HepG2 (cell line): ENCODE measurements at regions not wholly inside any gene's neighbourhood (a gene's known extent, or its start where the extent isn't known, plus 50 kb on each side); places are given as distances from the start of the nearest gene placed in this dataset.

Experiments used
- ATAC-seq: fragments of 200-7000 bp; cut with Tn5 transposase; 3 replicates; pipeline ENCODE4 v1.9.1; 2020; ENCODE audit warnings: mild to moderate bottlenecking, moderate library complexity
- BruUV-seq: library from RNA; stranded (reverse); fragments of 400-500 nt; replicated peaks from 2 replicates; lab custom pipeline; 2021; lab: Mats Ljungman, UMichigan
- CTCF ChIA-PET: fragments of 300-600 bp; formaldehyde crosslinking; extraction: SDS; loops from one replicate; lab custom pipeline; 2021; ENCODE audit warnings: low total read pairs, inconsistent platforms, low intra/inter-chr PET ratio; lab: Yijun Ruan, JAX
- POLR2A ChIA-PET: fragments of 350-600 bp; sonication (Branson Sonifier 250); formaldehyde crosslinking; loops from one replicate; lab custom pipeline; 2020; ENCODE audit warnings: antibody characterized with exemption, inconsistent platforms; lab: Yijun Ruan, JAX
- DNase-seq: peaks from one replicate; pipeline ENCODE4 v3.0.0-alpha.2; 2015; ENCODE audit warnings: low spot score
- FAIRE-seq: peaks from 3 replicates; lab custom pipeline; 2011; peaks lifted over from hg19 to GRCh38; lab: Jason Lieb, UNC
- H2AFZ ChIP-seq: one replicate; pipeline ENCODE4 v1.6.1; 2011; ENCODE audit warnings: low read length, inconsistent platforms
- H3K27ac ChIP-seq: fragments of 300-600 bp; 3 replicates; pipeline ENCODE4 v1.8.0; 2011; ENCODE audit warnings: mixed run types, mild to moderate bottlenecking, mixed read lengths, low read length, inconsistent platforms; ENCODE audit not compliant: insufficient read depth; ENCODE audit errors: extremely low read length
- H3K27me3 ChIP-seq, 2 experiments: fragments of 200-600 bp in 1 of 2; 2 replicates in 1 of 2; 3 replicates in 1 of 2; pipeline versions ENCODE4 v1.6.0 to v1.8.0; 2011; ENCODE audit warnings: low read length in 2 of 2, mild to moderate bottlenecking in 2 of 2, moderate library complexity in 2 of 2, inconsistent platforms in 1 of 2; ENCODE audit not compliant: insufficient read depth in 2 of 2, control insufficient read depth in 1 of 2
- H3K36me3 ChIP-seq, 2 experiments: fragments of 200-600 bp in 1 of 2; replicated peaks in 1 of 2; 2 replicates in 1 of 2; 3 replicates in 1 of 2; pipeline versions ENCODE4 v1.5.1 to v1.8.0; 2011; ENCODE audit warnings: low read length in 2 of 2, inconsistent platforms in 1 of 2; ENCODE audit not compliant: insufficient read depth in 2 of 2, control insufficient read depth in 1 of 2
- H3K4me1 ChIP-seq: 2 replicates; pipeline ENCODE4 v1.5.1; 2012; ENCODE audit warnings: low read length, inconsistent platforms; ENCODE audit not compliant: insufficient read depth
- H3K4me2 ChIP-seq: 2 replicates; pipeline ENCODE4 v1.6.0; 2011; ENCODE audit warnings: low read depth, low read length, inconsistent platforms
- H3K4me3 ChIP-seq, 3 experiments: fragments of 200-600 bp in 1 of 3; sonication (generic), shearing (Covaris generic) in 1 of 3; replicated peaks in 1 of 3; 2 replicates each; pipeline ENCODE4 v1.5.1; 2011 to 2016; ENCODE audit warnings: low read length in 3 of 3, inconsistent platforms in 2 of 3, low read depth in 2 of 3, mild to moderate bottlenecking in 2 of 3, control low read depth in 1 of 3, mixed read lengths in 1 of 3; ENCODE audit not compliant: insufficient read depth in 1 of 3
- H3K79me2 ChIP-seq: one replicate; pipeline ENCODE4 v1.6.1; 2011; ENCODE audit warnings: low read length, inconsistent platforms; ENCODE audit not compliant: insufficient read depth
- H3K9ac ChIP-seq: 2 replicates; pipeline ENCODE4 v1.6.0; 2011; ENCODE audit warnings: mild to moderate bottlenecking, low read depth, low read length, inconsistent platforms; ENCODE audit not compliant: insufficient read depth
- H3K9me3 ChIP-seq: 2 replicates; pipeline ENCODE4 v1.5.1; 2012; ENCODE audit warnings: mild to moderate bottlenecking, low read length
- H4K20me1 ChIP-seq: 2 replicates; pipeline ENCODE4 v1.6.0; 2011; ENCODE audit warnings: inconsistent platforms, mild to moderate bottlenecking, low read length, moderate library complexity; ENCODE audit not compliant: insufficient read depth
- ELF1 ChIP-seq: sonication (generic); formaldehyde crosslinking; IDR thresholded peaks from 2 replicates; pipeline ENCODE4 v1.4.0; 2020; ENCODE audit warnings: missing genetic modification reagents
- FOXP4 ChIP-seq: sonication (generic); formaldehyde crosslinking; IDR thresholded peaks from 2 replicates; pipeline ENCODE4 v1.4.0; 2020; ENCODE audit warnings: missing genetic modification reagents
- GMEB1 ChIP-seq: sonication (generic); formaldehyde crosslinking; IDR thresholded peaks from 2 replicates; pipeline ENCODE4 v1.5.1; 2020; ENCODE audit warnings: missing genetic modification reagents, mild to moderate bottlenecking, borderline replicate concordance
- HCFC1 ChIP-seq: fragments of 150-350 bp; IDR thresholded peaks from 2 replicates; pipeline ENCODE4 v1.6.1; 2014; ENCODE audit warnings: low read depth, low read length
- KDM3A ChIP-seq: IDR thresholded peaks from 2 replicates; pipeline ENCODE4 v1.6.1; 2018; ENCODE audit warnings: low read depth, missing compliant biosample characterization
- KLF15 ChIP-seq: sonication (generic); formaldehyde crosslinking; IDR thresholded peaks from 2 replicates; pipeline ENCODE4 v1.8.1; 2023; ENCODE audit warnings: borderline replicate concordance, mild to moderate bottlenecking, inconsistent platforms, missing genetic modification reagents, mixed read lengths
- TBL1XR1 ChIP-seq: fragments of 150-350 bp; IDR thresholded peaks from 2 replicates; pipeline ENCODE4 v1.6.1; 2014; ENCODE audit warnings: borderline replicate concordance, low read length; ENCODE audit not compliant: partially characterized antibody
- ZBTB26 ChIP-seq: IDR thresholded peaks from 2 replicates; pipeline ENCODE4 v1.6.1; 2016; ENCODE audit warnings: missing compliant biosample characterization, missing genetic modification reagents, borderline replicate concordance
- ZNF3 ChIP-seq: IDR thresholded peaks from 2 replicates; pipeline ENCODE4 v1.7.0; 2017; ENCODE audit warnings: inconsistent platforms
- ZNF431 ChIP-seq: sonication (generic); formaldehyde crosslinking; IDR thresholded peaks from 2 replicates; pipeline ENCODE4 v1.9.0; 2022; ENCODE audit warnings: missing genetic modification reagents, low read depth, mild to moderate bottlenecking, borderline replicate concordance
- ZNF44 ChIP-seq: sonication (generic); formaldehyde crosslinking; IDR thresholded peaks from 2 replicates; pipeline ENCODE4 v1.5.1; 2020; ENCODE audit warnings: mild to moderate bottlenecking, missing genetic modification reagents
- ZNF556 ChIP-seq: sonication (generic); formaldehyde crosslinking; IDR thresholded peaks from 2 replicates; pipeline ENCODE4 v1.4.0; 2020; ENCODE audit warnings: mild to moderate bottlenecking, missing genetic modification reagents, borderline replicate concordance
- WGBS: methylation state at CpG from one replicate; pipeline ENCODE4 v1.1.6; 2017; ENCODE audit warnings: low lambda C conversion rate; 5-methylcytosine and 5-hydroxymethylcytosine counted together
- in situ Hi-C: cut with HindIII; loops from 2 replicates; pipeline ENCODE4 v1.10.0; 2017; ENCODE audit warnings: low pct_unique_long_range_greater_than_20kb; ENCODE audit not compliant: extremely low pct_ligation_motif_present
- intact Hi-C: fragments of 100-400 bp; cut with micrococcal nuclease; formaldehyde crosslinking; loops from one replicate; pipeline ENCODE4 v1.10.0; 2022; ENCODE audit not compliant: unreplicated experiment
- TF ChIP-seq, protein P1 (sequence below): IDR thresholded peaks from 2 replicates; pipeline ENCODE4 v1.6.1; 2016; ENCODE audit warnings: mild to moderate bottlenecking, missing biosample characterization, missing genetic modification reagents

DNA sequence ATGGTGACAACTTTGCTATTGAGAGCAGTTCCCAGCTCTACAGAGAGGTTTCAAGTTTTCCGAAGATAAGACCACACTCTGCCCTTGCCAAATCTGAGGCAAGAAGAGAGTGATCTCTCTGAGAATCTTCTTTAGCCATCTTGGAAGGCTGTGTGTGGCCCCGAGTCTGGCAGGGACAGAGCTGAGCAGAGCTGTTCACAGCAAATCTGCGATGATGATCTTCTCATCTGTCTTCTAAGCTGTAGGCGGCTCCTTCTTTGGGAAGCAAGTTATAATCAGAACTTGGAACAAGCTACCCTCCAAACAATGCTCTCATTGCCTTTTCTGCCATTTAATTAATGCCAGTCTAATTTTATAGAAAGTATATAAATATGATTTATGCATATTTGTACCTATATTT is 379.0 kb upstream of the MEF2C start:
- DNase-seq, result no peak
- no peaks in the 10 kb centered on the region for H4K20me1 ChIP-seq
- no peak for TF ChIP-seq ZNF431 (CRISPR knock-in tag)
- TF ChIP-seq KDM3A (CRISPR knock-in tag), result no peak
- no peak for TF ChIP-seq TBL1XR1
- no peak for TF ChIP-seq GMEB1 (CRISPR knock-in tag)
- no peak for TF ChIP-seq KLF15 (CRISPR knock-in tag)
- TF ChIP-seq, all 625 proteins: peak for 0
- 33% methylated on average over 1 of the region's 4 CpGs for WGBS
- CTCF ChIA-PET, result no interaction called here
- BruUV-seq, result no TSS peak
- ATAC-seq (no peak), FAIRE-seq (no peak)
- Histone ChIP-seq H2AFZ (no peak overlapping the region), H3K27ac (no peak overlapping the region), H3K4me2 (no peak overlapping the region), H3K4me3 (no peak overlapping the region), H3K4me1 (no peaks in the 10 kb centered on the region), H3K9ac (no peak overlapping the region), H3K27me3 (no peaks in the 10 kb centered on the region), H3K36me3 (no peaks in the 10 kb centered on the region), H3K79me2 (no peaks in the 10 kb centered on the region), H3K9me3 (no peaks in the 10 kb centered on the region)
- in situ Hi-C loops, result no loop called here
- intact Hi-C loops, result no loop called here
- POLR2A ChIA-PET, result no interaction called here

DNA sequence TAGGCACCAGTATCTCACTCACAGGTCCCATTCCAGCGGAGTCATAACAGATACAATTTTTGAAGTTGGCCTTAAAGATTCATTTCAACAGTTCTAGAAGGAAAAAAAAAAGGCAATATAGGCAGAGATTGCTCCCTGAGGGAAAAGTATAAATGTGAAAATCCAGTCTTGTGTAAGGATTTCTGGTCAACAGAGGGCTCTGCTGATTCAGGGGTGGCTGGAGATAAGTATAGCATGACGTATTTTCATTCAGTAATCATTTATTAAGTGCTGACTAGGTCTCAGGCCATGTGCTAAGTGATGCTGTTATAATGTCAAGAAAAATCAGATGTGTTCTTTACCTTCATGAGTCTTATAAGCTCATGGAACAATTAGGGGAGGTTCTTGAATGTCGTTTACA is 377.3 kb upstream of the MEF2C start:
- H3K36me3 ChIP-seq, result no peaks in the 10 kb centered on the region
- no peak overlapping the region for H2AFZ ChIP-seq
- POLR2A ChIA-PET, result no interaction called here
- intact Hi-C loops, result no loop called here
- DNase-seq (no peak), ATAC-seq (no peak)
- BruUV-seq, result no TSS peak
- no peaks in the 10 kb centered on the region for H3K27me3 ChIP-seq
- no peaks in the 10 kb centered on the region for H3K4me1 ChIP-seq
- no peaks in the 10 kb centered on the region for H4K20me1 ChIP-seq
- H3K79me2 ChIP-seq, result no peaks in the 10 kb centered on the region
- in situ Hi-C loops, result no loop called here
- CTCF ChIA-PET, result no interaction called here
- no peak overlapping the region for H3K4me2 ChIP-seq
- no peak overlapping the region for H3K9ac ChIP-seq
- TF ChIP-seq, protein P1, sequence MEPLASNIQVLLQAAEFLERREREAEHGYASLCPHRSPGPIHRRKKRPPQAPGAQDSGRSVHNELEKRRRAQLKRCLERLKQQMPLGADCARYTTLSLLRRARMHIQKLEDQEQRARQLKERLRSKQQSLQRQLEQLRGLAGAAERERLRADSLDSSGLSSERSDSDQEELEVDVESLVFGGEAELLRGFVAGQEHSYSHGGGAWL (CRISPR knock-in tag), result no peak
- TF ChIP-seq FOXP4 (CRISPR knock-in tag), result no peak
- no peak for TF ChIP-seq HCFC1
- TF ChIP-seq ZNF44, result no peak
- TF ChIP-seq ELF1 (CRISPR knock-in tag), result no peak
- TF ChIP-seq ZNF3 (CRISPR knock-in tag), result no peak
- TF ChIP-seq ZNF556 (CRISPR knock-in tag), result no peak
- TF ChIP-seq ZBTB26, result no peak
- TF ChIP-seq, all 625 proteins: peak for 0
- WGBS, result 2% methylated on average over 3 of the region's 3 CpGs
- H3K9me3 ChIP-seq, result no peaks in the 10 kb centered on the region
- H3K27ac ChIP-seq, result no peak overlapping the region
- FAIRE-seq, result no peak
- no peak overlapping the region for H3K4me3 ChIP-seq
